Lower leg skin (tissue), 4 donors: ENCODE measurements at regions not wholly inside any gene's neighbourhood (a gene's known extent, or its start where the extent isn't known, plus 50 kb on each side); places are given as distances from the start of the nearest gene placed in this dataset.

Experiments
- DNase-seq, 2 donors: peaks; one replicate each; pipeline ENCODE4 v3.0.0-alpha.2; 2019; ENCODE audit warnings: low spot score in 2 of 2
- H3K4me3 ChIP-seq: fragments of 200-600 bp; sonication (generic); 2 replicates; pipeline ENCODE4 v1.5.1; 2017; ENCODE audit warnings: mild to moderate bottlenecking, low read depth; ENCODE audit not compliant: poor library complexity, severe bottlenecking
- CTCF ChIP-seq, 3 donors: fragments of 450-650 bp; IDR thresholded peaks; one replicate each; pipeline ENCODE4 v1.5.1; 2016; ENCODE audit warnings: antibody characterized with exemption in 3 of 3, mild to moderate bottlenecking in 3 of 3, moderate library complexity in 2 of 3
- POLR2A ChIP-seq, 2 donors: fragments of 450-650 bp; IDR thresholded peaks; one replicate each; pipeline ENCODE4 v1.6.1; 2016 to 2017; ENCODE audit warnings: antibody characterized with exemption in 2 of 2, mild to moderate bottlenecking in 1 of 2, moderate library complexity in 1 of 2
- WGBS, 2 donors: methylation state at CpG; one replicate each; pipeline ENCODE4 v1.1.5; 2018; 5-methylcytosine and 5-hydroxymethylcytosine counted together
- intact Hi-C: fragments of 100-400 bp; cut with DNase I; formaldehyde crosslinking; loops from one replicate; pipeline ENCODE4 v1.15.0; 2023; ENCODE audit warnings: low total_unique reads

- WGBS, 2 donors: 13 to 26% methylated on average over 2 of the region's 2 CpGs
- TF ChIP-seq CTCF (IDR thresholded peaks at IDR 0.05): no peak
- no peak for DNase-seq
- no peak overlapping the region for H3K4me3 ChIP-seq
- intact Hi-C loops: no loop called here
Observed at GRCh38 chr3:102189541-102189940, 245.3 kb upstream of the ZPLD1 start.

- H3K4me3 ChIP-seq: no peak overlapping the region
- no peak for DNase-seq
Observed at GRCh38 chr3:102189956-102190723, 244.7 kb upstream of the ZPLD1 start.

GRCh38 chr3:102192575-102192974, 242.2 kb upstream of the ZPLD1 start:
- intact Hi-C loops: loop anchor here (10.0 kb wide), 1 partner anchor 338 kb away; no protein-coding TSS in a partner anchor
- no peak for DNase-seq
- TF ChIP-seq CTCF (IDR thresholded peaks at IDR 0.05) (no peak), POLR2A (IDR thresholded peaks at IDR 0.05) (no peak)
- WGBS, 2 donors: 90 to 95% methylated on average over 2 of the region's 2 CpGs
- no peak overlapping the region for H3K4me3 ChIP-seq

More at GRCh38 chr3:102189956-102190723, 244.7 kb upstream of the ZPLD1 start:
- no peak for TF ChIP-seq POLR2A (IDR thresholded peaks at IDR 0.05)
- TF ChIP-seq CTCF (IDR thresholded peaks at IDR 0.05): no peak
- intact Hi-C loops: loop anchor here (10.0 kb wide), 1 partner anchor 335 kb away; no protein-coding TSS in a partner anchor
- 42% methylated on average over 7 of the region's 7 CpGs for WGBS, 2 donors

- WGBS, 2 donors: 96 to 100% methylated on average over 1 of the region's 1 CpG
- no peak overlapping the region for H3K4me3 ChIP-seq
- TF ChIP-seq POLR2A (IDR thresholded peaks at IDR 0.05): no peak
- TF ChIP-seq CTCF (IDR thresholded peaks at IDR 0.05): no peak
- no peak for DNase-seq
- intact Hi-C loops: loop anchor here (10.0 kb wide), 1 partner anchor 338 kb away; no protein-coding TSS in a partner anchor
Observed at GRCh38 chr3:102193255-102193654, 241.6 kb upstream of the ZPLD1 start.

GRCh38 chr3:102194001-102194400, 240.8 kb upstream of the ZPLD1 start:
- TF ChIP-seq POLR2A (IDR thresholded peaks at IDR 0.05) (no peak), CTCF (IDR thresholded peaks at IDR 0.05) (no peak)
- no peak overlapping the region for H3K4me3 ChIP-seq
- intact Hi-C loops: loop anchor here (10.0 kb wide), 1 partner anchor 339 kb away; no protein-coding TSS in a partner anchor
- DNase-seq: no peak
- WGBS, 2 donors: 79 to 84% methylated on average over 5 of the region's 5 CpGs
